Sigmoid colon (tissue), 4 donors: ENCODE measurements at regions not wholly inside any gene's neighbourhood (a gene's known extent, or its start where the extent isn't known, plus 50 kb on each side); places are given as distances from the start of the nearest gene placed in this dataset.
"Not testable (repeated sequence)": the region's sequence is repeated elsewhere in the genome, so short reads cannot be mapped to it uniquely, and the experiment has no call there.

Source experiments
- CTCF ChIP-seq, 4 experiments: fragments of 450-650 bp in 3 of 4; fragments of 200-600 bp in 1 of 4; IDR thresholded peaks; one replicate each; pipeline ENCODE4 v1.5.1; 2016 to 2019; ENCODE audit warnings: antibody characterized with exemption in 4 of 4, mild to moderate bottlenecking in 3 of 4, moderate library complexity in 2 of 4
- EP300 ChIP-seq, 4 donors: sonication (generic); formaldehyde crosslinking; IDR thresholded peaks; one replicate each; pipeline ENCODE4 v1.6.1; 2017; ENCODE audit warnings: antibody characterized with exemption in 4 of 4
- POLR2A ChIP-seq, 2 donors: fragments of 450-650 bp; IDR thresholded peaks; one replicate each; pipeline ENCODE4 v1.6.1; 2016; ENCODE audit warnings: antibody characterized with exemption in 2 of 2, mild to moderate bottlenecking in 2 of 2, moderate library complexity in 2 of 2

GRCh38 chr14:106373653-106374110 is 847.3 kb downstream of the TMEM121 start:
- TF ChIP-seq POLR2A, CTCF, EP300 (IDR thresholded peaks at IDR 0.05): not testable (repeated sequence)
